GM12878 (cell line): ENCODE measurements at regions not wholly inside any gene's neighbourhood (a gene's known extent, or its start where the extent isn't known, plus 50 kb on each side); places are given as distances from the start of the nearest gene placed in this dataset.

Experiments used
- ATAC-seq: fragments of 200-7000 bp; cut with Tn5 transposase; 3 replicates; pipeline ENCODE4 v1.9.1; 2020; ENCODE audit warnings: mild to moderate bottlenecking, moderate library complexity
- BruUV-seq: library from RNA; stranded (reverse); fragments of 400-500 nt; replicated peaks from 2 replicates; lab custom pipeline; 2021; lab: Mats Ljungman, UMichigan
- CTCF ChIA-PET: fragments of 300-600 bp; sonication (Branson Sonifier 250); formaldehyde crosslinking; extraction: SDS; loops from one replicate; lab custom pipeline; 2021; ENCODE audit warnings: inconsistent platforms; lab: Yijun Ruan, JAX
- POLR2A ChIA-PET: fragments of 350-600 bp; formaldehyde crosslinking; extraction: SDS; loops from one replicate; lab custom pipeline; 2021; ENCODE audit warnings: inconsistent platforms; lab: Charles Lee
- RAD21 ChIA-PET: fragments of 300-600 bp; sonication (Branson Sonifier 250); formaldehyde crosslinking; loops from one replicate; lab custom pipeline; 2023; ENCODE audit warnings: antibody characterized with exemption; ENCODE audit not compliant: unreplicated experiment; lab: Charles Lee
- SMC1A ChIA-PET: fragments of 300-600 bp; sonication (Branson Sonifier 250); formaldehyde crosslinking; loops from one replicate; lab custom pipeline; 2023; ENCODE audit not compliant: unreplicated experiment, uncharacterized antibody; lab: Charles Lee
- DNase-seq: peaks from one replicate; pipeline ENCODE4 v3.0.0-alpha.2; 2011; ENCODE audit warnings: low read depth, low spot score
- FAIRE-seq: peaks from 3 replicates; lab custom pipeline; 2011; peaks lifted over from hg19 to GRCh38; lab: Jason Lieb, UNC
- H2AFZ ChIP-seq: 2 replicates; pipeline ENCODE4 v1.6.0; 2011; ENCODE audit warnings: low read depth, low read length, control low read depth; ENCODE audit not compliant: control insufficient read depth
- H3K27ac ChIP-seq: 2 replicates; pipeline ENCODE4 v1.5.1; 2011; ENCODE audit warnings: control low read depth; ENCODE audit not compliant: control insufficient read depth, insufficient read depth
- H3K27me3 ChIP-seq, 2 experiments: replicated peaks in 1 of 2; 2 replicates each; pipeline versions ENCODE4 v1.6.0 to v1.6.1; 2011; ENCODE audit warnings: low read length in 1 of 2; ENCODE audit not compliant: control insufficient read depth in 2 of 2, insufficient read depth in 2 of 2
- H3K36me3 ChIP-seq, 2 experiments: 2 replicates each; pipeline ENCODE4 v1.5.1; 2011; ENCODE audit warnings: low read length in 1 of 2; ENCODE audit not compliant: control insufficient read depth in 2 of 2, insufficient read depth in 2 of 2
- H3K4me1 ChIP-seq: 2 replicates; pipeline ENCODE4 v1.6.1; 2011; ENCODE audit warnings: mild to moderate bottlenecking, low read length, moderate library complexity, mixed read lengths; ENCODE audit not compliant: control insufficient read depth, insufficient read depth
- H3K4me2 ChIP-seq: 2 replicates; pipeline ENCODE4 v1.6.0; 2011; ENCODE audit warnings: control low read depth; ENCODE audit not compliant: control insufficient read depth, insufficient read depth
- H3K4me3 ChIP-seq: fragments of 200-600 bp; sonication (generic); 2 replicates; pipeline ENCODE4 v1.5.1; 2016
- H3K79me2 ChIP-seq: 2 replicates; pipeline ENCODE4 v1.6.0; 2011; ENCODE audit warnings: low read length; ENCODE audit not compliant: control insufficient read depth, insufficient read depth
- H3K9ac ChIP-seq: 2 replicates; pipeline ENCODE4 v1.8.0; 2011; ENCODE audit warnings: low read length, control low read depth, mixed read lengths; ENCODE audit not compliant: control insufficient read depth, insufficient read depth
- H3K9me3 ChIP-seq: replicated peaks from 3 replicates; pipeline ENCODE4 v1.5.1; 2011; ENCODE audit warnings: mild to moderate bottlenecking, low read length; ENCODE audit not compliant: control insufficient read depth, insufficient read depth
- H4K20me1 ChIP-seq: 2 replicates; pipeline ENCODE4 v1.6.0; 2011; ENCODE audit not compliant: control insufficient read depth, insufficient read depth
- ATF3 ChIP-seq: IDR thresholded peaks from 2 replicates; pipeline ENCODE4 v1.6.1; 2011; ENCODE audit warnings: low read depth, mild to moderate bottlenecking, low read length, moderate library complexity, borderline replicate concordance; ENCODE audit errors: extremely low read depth
- CREM ChIP-seq: IDR thresholded peaks from 2 replicates; pipeline ENCODE4 v1.6.1; 2014; ENCODE audit warnings: antibody characterized with exemption, low read depth
- NFYA ChIP-seq: IDR thresholded peaks from 2 replicates; pipeline ENCODE4 v1.6.1; 2011; ENCODE audit warnings: low read depth, mild to moderate bottlenecking, low read length, improper control_type of control experiment, borderline replicate concordance
- WGBS: methylation state at CpG from one replicate; pipeline ENCODE4 v1.1.6; 2016; ENCODE audit warnings: low lambda C conversion rate; ENCODE audit not compliant: insufficient replicate concordance, insufficient coverage; ENCODE audit errors: missing lambda C conversion rate; 5-methylcytosine and 5-hydroxymethylcytosine counted together
- in situ Hi-C: fragments of 300-500 bp; cut with MboI; formaldehyde crosslinking; loops from 9 replicates; pipeline ENCODE4 v1.14.3; 2018; ENCODE audit warnings: mixed read lengths
- intact Hi-C: fragments of 100-400 bp; cut with micrococcal nuclease; formaldehyde crosslinking; loops from one replicate; pipeline ENCODE4 v1.14.2; 2022; ENCODE audit not compliant: unreplicated experiment
- TF ChIP-seq, protein P1 (sequence below): fragments of 450-650 bp; IDR thresholded peaks from 2 replicates; pipeline ENCODE4 v1.6.1; 2017; ENCODE audit warnings: mild to moderate bottlenecking, low read depth, inconsistent platforms; ENCODE audit not compliant: poor library complexity, severe bottlenecking
- TF ChIP-seq, protein P2 (sequence below): fragments of 150-350 bp; IDR thresholded peaks from 2 replicates; pipeline ENCODE4 v1.6.1; 2014; ENCODE audit warnings: mild to moderate bottlenecking, low read depth, low read length

DNA sequence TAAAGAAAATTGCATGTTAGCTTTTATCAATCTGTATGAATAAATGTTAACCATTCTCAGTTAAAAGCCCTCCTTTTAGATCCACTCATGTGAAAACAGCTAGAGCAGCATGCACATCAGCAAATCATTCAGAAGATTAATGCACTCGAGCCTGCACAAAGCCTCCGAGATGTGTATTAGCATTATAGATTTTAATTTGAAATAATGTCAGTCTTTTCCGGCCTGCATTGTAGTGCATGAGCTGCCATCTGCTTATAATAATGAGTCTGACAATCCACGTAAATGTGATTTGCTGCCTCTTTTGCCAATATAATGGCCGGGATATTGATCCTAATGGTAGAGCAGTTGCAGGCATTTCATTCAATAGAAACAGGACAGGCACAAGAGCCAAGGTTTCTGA is 585.1 kb downstream of the IRX1 start:
- Histone ChIP-seq H3K9me3 (no peaks in the 10 kb centered on the region; the same call in 2 of the 3 replicates), H3K79me2 (no peaks in the 10 kb centered on the region), H3K27me3 (no peaks in the 10 kb centered on the region), H3K4me3 (no peak overlapping the region), H4K20me1 (no peaks in the 10 kb centered on the region), H3K9ac (no peak overlapping the region), H3K4me2 (no peak overlapping the region), H3K27ac (no peak overlapping the region), H2AFZ (no peak overlapping the region), H3K4me1 (no peaks in the 10 kb centered on the region), H3K36me3 (no peaks in the 10 kb centered on the region)
- ATAC-seq = no peak
- CTCF ChIA-PET = no interaction called here
- POLR2A ChIA-PET = no interaction called here
- intact Hi-C loops (no loop called here), in situ Hi-C loops (no loop called here)
- WGBS = 8% methylated on average over 5 of the region's 5 CpGs
- RAD21 ChIA-PET = no interaction called here
- BruUV-seq = no TSS peak
- TF ChIP-seq CREM (no peak), ATF3 (no peak), NFYA (no peak)
- TF ChIP-seq, protein P1, sequence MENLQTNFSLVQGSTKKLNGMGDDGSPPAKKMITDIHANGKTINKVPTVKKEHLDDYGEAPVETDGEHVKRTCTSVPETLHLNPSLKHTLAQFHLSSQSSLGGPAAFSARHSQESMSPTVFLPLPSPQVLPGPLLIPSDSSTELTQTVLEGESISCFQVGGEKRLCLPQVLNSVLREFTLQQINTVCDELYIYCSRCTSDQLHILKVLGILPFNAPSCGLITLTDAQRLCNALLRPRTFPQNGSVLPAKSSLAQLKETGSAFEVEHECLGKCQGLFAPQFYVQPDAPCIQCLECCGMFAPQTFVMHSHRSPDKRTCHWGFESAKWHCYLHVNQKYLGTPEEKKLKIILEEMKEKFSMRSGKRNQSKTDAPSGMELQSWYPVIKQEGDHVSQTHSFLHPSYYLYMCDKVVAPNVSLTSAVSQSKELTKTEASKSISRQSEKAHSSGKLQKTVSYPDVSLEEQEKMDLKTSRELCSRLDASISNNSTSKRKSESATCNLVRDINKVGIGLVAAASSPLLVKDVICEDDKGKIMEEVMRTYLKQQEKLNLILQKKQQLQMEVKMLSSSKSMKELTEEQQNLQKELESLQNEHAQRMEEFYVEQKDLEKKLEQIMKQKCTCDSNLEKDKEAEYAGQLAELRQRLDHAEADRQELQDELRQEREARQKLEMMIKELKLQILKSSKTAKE = no peak
- TF ChIP-seq, protein P2, sequence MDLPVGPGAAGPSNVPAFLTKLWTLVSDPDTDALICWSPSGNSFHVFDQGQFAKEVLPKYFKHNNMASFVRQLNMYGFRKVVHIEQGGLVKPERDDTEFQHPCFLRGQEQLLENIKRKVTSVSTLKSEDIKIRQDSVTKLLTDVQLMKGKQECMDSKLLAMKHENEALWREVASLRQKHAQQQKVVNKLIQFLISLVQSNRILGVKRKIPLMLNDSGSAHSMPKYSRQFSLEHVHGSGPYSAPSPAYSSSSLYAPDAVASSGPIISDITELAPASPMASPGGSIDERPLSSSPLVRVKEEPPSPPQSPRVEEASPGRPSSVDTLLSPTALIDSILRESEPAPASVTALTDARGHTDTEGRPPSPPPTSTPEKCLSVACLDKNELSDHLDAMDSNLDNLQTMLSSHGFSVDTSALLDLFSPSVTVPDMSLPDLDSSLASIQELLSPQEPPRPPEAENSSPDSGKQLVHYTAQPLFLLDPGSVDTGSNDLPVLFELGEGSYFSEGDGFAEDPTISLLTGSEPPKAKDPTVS = no peak
- FAIRE-seq = no peak
- SMC1A ChIA-PET = no interaction called here
- no peak for DNase-seq
